PC-3 (cell line): ENCODE measurements at regions not wholly inside any gene's neighbourhood (a gene's known extent, or its start where the extent isn't known, plus 50 kb on each side); places are given as distances from the start of the nearest gene placed in this dataset.
A peak's percentile ranks its signal among the peaks of the same experiment; 100 is the strongest.

Experiments
- ATAC-seq: fragments of 200-7000 bp; cut with Tn5 transposase; 2 replicates; pipeline ENCODE4 v1.9.1; 2020; ENCODE audit warnings: mild to moderate bottlenecking, moderate library complexity
- BruUV-seq: library from RNA; stranded (reverse); fragments of 400-500 nt; replicated peaks from 2 replicates; lab custom pipeline; 2021; lab: Mats Ljungman, UMichigan
- CTCF ChIA-PET: fragments of 300-600 bp; sonication (Branson Sonifier 250); formaldehyde crosslinking; loops from one replicate; lab custom pipeline; 2022; ENCODE audit warnings: antibody characterized with exemption; lab: Charles Lee
- POLR2A ChIA-PET: fragments of 300-600 bp; sonication (Branson Sonifier 250); formaldehyde crosslinking; loops from one replicate; lab custom pipeline; 2022; ENCODE audit warnings: antibody characterized with exemption; ENCODE audit not compliant: unreplicated experiment; lab: Charles Lee
- DNase-seq: peaks from one replicate; pipeline ENCODE4 v3.0.0-alpha.2; 2015
- H2AFZ ChIP-seq: fragments of 300-600 bp; sonication (generic); 2 replicates; pipeline ENCODE4 v1.6.0; 2016; ENCODE audit warnings: antibody characterized with exemption, low read length
- H3F3A ChIP-seq: fragments of 300-600 bp; sonication (generic); one replicate; pipeline ENCODE4 v1.6.0; 2017; ENCODE audit warnings: antibody characterized with exemption, low read length, control low read depth, mild to moderate bottlenecking; ENCODE audit not compliant: unreplicated experiment
- H3K27ac ChIP-seq: fragments of 300-600 bp; sonication (generic); 2 replicates; pipeline ENCODE4 v1.5.1; 2016; ENCODE audit warnings: mild to moderate bottlenecking, low read length
- H3K27me3 ChIP-seq: fragments of 300-600 bp; sonication (generic); 2 replicates; pipeline ENCODE4 v1.6.1; 2016; ENCODE audit warnings: low read length, mixed read lengths
- H3K36me3 ChIP-seq: fragments of 300-600 bp; sonication (generic); 2 replicates; pipeline ENCODE4 v1.6.1; 2016; ENCODE audit warnings: low read depth, mixed run types, low read length, mixed read lengths
- H3K4me1 ChIP-seq: fragments of 300-600 bp; sonication (generic); 2 replicates; pipeline ENCODE4 v1.5.1; 2016; ENCODE audit warnings: low read length; ENCODE audit not compliant: insufficient read depth
- H3K4me2 ChIP-seq: fragments of 300-600 bp; sonication (generic); 2 replicates; pipeline ENCODE4 v1.6.0; 2016; ENCODE audit warnings: low read length
- H3K4me3 ChIP-seq: fragments of 300-600 bp; sonication (generic); 2 replicates; pipeline ENCODE4 v1.5.1; 2016; ENCODE audit warnings: mild to moderate bottlenecking, low read length, mixed read lengths
- H3K79me2 ChIP-seq: fragments of 300-600 bp; sonication (generic); 2 replicates; pipeline ENCODE4 v1.6.1; 2017; ENCODE audit warnings: low read length, mixed read lengths
- H3K9ac ChIP-seq: fragments of 300-600 bp; sonication (generic); 2 replicates; pipeline ENCODE4 v1.6.0; 2016; ENCODE audit warnings: mild to moderate bottlenecking, low read length
- H3K9me2 ChIP-seq: fragments of 300-600 bp; sonication (generic); replicated peaks from 2 replicates; pipeline ENCODE4 v1.6.1; 2016; ENCODE audit warnings: mixed run types, low read length, mixed read lengths
- H3K9me3 ChIP-seq: fragments of 300-600 bp; sonication (generic); 2 replicates; pipeline ENCODE4 v1.6.1; 2016; ENCODE audit warnings: low read length, mixed read lengths
- H4K20me1 ChIP-seq: fragments of 300-600 bp; sonication (generic); 2 replicates; pipeline ENCODE4 v1.6.1; 2016; ENCODE audit warnings: low read length, mixed read lengths
- CTCF ChIP-seq: fragments of 300-600 bp; sonication (generic); conservative IDR thresholded peaks from 2 replicates; pipeline ENCODE4 v1.5.1; 2017; ENCODE audit warnings: antibody characterized with exemption, low read depth, mild to moderate bottlenecking, low read length
- EZH2 ChIP-seq: fragments of 300-600 bp; sonication (generic); IDR thresholded peaks from one replicate; pipeline ENCODE4 v1.6.1; 2017; ENCODE audit warnings: antibody characterized with exemption, mild to moderate bottlenecking, low read length; ENCODE audit not compliant: unreplicated experiment
- EZH2phosphoT487 ChIP-seq: fragments of 300-600 bp; sonication (generic); IDR thresholded peaks from 2 replicates; pipeline ENCODE4 v1.6.1; 2018; ENCODE audit warnings: mild to moderate bottlenecking, antibody characterized with exemption, low read length, borderline replicate concordance
- intact Hi-C: fragments of 100-400 bp; cut with micrococcal nuclease; formaldehyde crosslinking; loops from 2 replicates; pipeline ENCODE4 v1.9.0; 2023

GRCh38 chr20:10893321-10893720 is 219.5 kb upstream of the JAG1 start:
- H4K20me1 ChIP-seq = no peaks in the 10 kb centered on the region
- DNase-seq (no peak), ATAC-seq (no peak)
- H3K9ac ChIP-seq = no peak overlapping the region
- H2AFZ ChIP-seq = no peak overlapping the region
- H3K27me3 ChIP-seq = no peaks in the 10 kb centered on the region
- H3F3A ChIP-seq = no peaks in the 10 kb centered on the region
- intact Hi-C loops = no loop called here
- no peak overlapping the region for H3K4me2 ChIP-seq
- no peaks in the 10 kb centered on the region for H3K79me2 ChIP-seq
- no peaks in the 10 kb centered on the region for H3K9me3 ChIP-seq
- H3K9me2 ChIP-seq = 0 out of 2 replicates have a peak, but pooled peaks cover 6% of the 10 kb centered on the region
- H3K4me3 ChIP-seq = no peak overlapping the region
- H3K27ac ChIP-seq = no peak overlapping the region
- no TSS peak for BruUV-seq
- no peaks in the 10 kb centered on the region for H3K36me3 ChIP-seq
- ChIA-PET POLR2A (no interaction called here), CTCF (no interaction called here)
- H3K4me1 ChIP-seq = no peaks in the 10 kb centered on the region
- TF ChIP-seq CTCF (no peak), EZH2phosphoT487 (no peak), EZH2 (no peak)

- CTCF ChIA-PET = no interaction called here
- no peak overlapping the region for H3K27ac ChIP-seq
Observed at GRCh38 chr20:10897336-10897735, 223.5 kb upstream of the JAG1 start.

GRCh38 chr20:10898552-10898951 is 224.8 kb upstream of the JAG1 start:
- no peak overlapping the region for H2AFZ ChIP-seq
- H3K9me2 ChIP-seq = no peaks in the 10 kb centered on the region
- H3K27ac ChIP-seq = no peak overlapping the region
- intact Hi-C loops = no loop called here
- CTCF ChIA-PET = no interaction called here
- no peak overlapping the region for H3K4me3 ChIP-seq
- H3K9ac ChIP-seq = no peak overlapping the region
- no peak overlapping the region for H3K4me2 ChIP-seq
- DNase-seq = no peak
- ATAC-seq = no peak
- no peaks in the 10 kb centered on the region for H3K9me3 ChIP-seq
- no peaks in the 10 kb centered on the region for H4K20me1 ChIP-seq
- POLR2A ChIA-PET = no interaction called here
- no peaks in the 10 kb centered on the region for H3K79me2 ChIP-seq
- no peaks in the 10 kb centered on the region for H3K27me3 ChIP-seq
- no peaks in the 10 kb centered on the region for H3K36me3 ChIP-seq
- no peaks in the 10 kb centered on the region for H3K4me1 ChIP-seq
- no peaks in the 10 kb centered on the region for H3F3A ChIP-seq
- TF ChIP-seq EZH2phosphoT487 (no peak), EZH2 (no peak), CTCF (no peak)
- no TSS peak for BruUV-seq

More at GRCh38 chr20:10897336-10897735, 223.5 kb upstream of the JAG1 start:
- Histone ChIP-seq H3K36me3 (no peaks in the 10 kb centered on the region), H3K79me2 (no peaks in the 10 kb centered on the region), H4K20me1 (no peaks in the 10 kb centered on the region), H3K9me3 (no peaks in the 10 kb centered on the region), H3K4me2 (no peak overlapping the region), H2AFZ (no peak overlapping the region), H3K4me1 (no peaks in the 10 kb centered on the region), H3K9ac (no peak overlapping the region), H3K9me2 (no peaks in the 10 kb centered on the region), H3K4me3 (no peak overlapping the region), H3K27me3 (no peaks in the 10 kb centered on the region), H3F3A (no peaks in the 10 kb centered on the region)
- no peak for ATAC-seq
- no TSS peak for BruUV-seq
- intact Hi-C loops = no loop called here
- DNase-seq = peak; percentile 7
- POLR2A ChIA-PET = no interaction called here
- TF ChIP-seq EZH2 (no peak), CTCF (no peak), EZH2phosphoT487 (no peak)
